ENCODE measurements at regions not wholly inside any gene's neighbourhood (a gene's known extent, or its start where the extent isn't known, plus 50 kb on each side); places are given as distances from the start of the nearest gene placed in this dataset.
"Not testable (repeated sequence)": the region's sequence is repeated elsewhere in the genome, so short reads cannot be mapped to it uniquely, and the experiment has no call there.

DNA sequence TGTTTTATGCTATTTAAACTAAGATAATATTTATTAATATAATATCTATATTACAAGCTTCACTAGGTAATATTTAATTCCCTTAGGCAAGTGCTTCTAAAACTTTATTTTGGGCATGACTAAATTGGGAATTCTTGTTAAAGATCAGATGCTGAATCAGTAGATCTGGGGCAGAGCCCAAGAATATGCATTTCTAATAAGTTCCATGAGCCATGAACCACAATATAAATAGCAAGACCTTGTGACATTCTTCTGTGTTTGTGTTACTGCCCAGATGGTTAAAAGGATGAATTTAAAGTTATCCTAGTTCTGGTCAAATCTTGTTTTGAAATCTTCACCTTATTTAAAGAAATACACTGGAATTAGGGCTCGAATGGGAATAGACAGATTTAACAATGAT lies 258.4 kb upstream of the CACNA2D1 start:
- no peak for DNase-seq

DNA sequence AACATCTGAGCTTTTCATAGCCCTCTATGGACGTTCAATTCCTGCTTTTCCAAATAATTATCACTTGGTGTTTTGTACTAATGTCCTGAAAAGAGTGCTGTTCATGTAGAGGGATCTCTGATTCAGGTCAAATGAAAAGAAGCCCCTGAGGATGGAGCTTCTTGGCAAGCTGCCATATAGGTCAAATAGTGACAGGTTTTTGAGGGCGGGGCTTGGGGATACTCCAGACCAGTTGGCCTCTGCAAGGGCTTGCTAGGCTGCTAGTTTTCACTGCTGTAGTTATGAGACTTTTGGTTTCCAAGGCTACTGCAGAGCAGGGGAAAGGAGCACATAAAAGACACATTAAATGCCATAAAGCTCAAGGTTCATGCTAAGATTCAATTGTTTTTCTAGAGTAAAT lies 257.2 kb upstream of the CACNA2D1 start:
- no peak for DNase-seq

DNA sequence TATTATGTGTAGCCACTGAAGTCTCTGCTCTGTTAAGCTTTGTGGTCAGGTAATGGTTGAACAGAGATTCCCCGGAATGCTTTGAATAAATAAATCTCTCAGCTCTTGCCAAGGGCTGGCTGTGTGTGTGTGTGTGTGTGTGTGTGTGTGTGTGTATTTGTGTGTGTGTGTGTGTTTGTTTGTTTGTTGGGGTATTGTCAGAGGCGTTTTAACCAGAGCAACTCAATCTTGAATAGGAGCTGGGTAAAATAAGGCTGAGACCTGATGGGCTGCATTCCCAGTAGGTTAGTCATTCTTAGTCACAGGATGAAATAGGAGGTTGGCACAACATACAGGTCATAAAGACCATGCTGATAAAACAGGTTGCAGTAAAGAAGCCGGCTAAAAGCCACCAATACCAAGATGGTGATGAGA lies 256.2 kb upstream of the CACNA2D1 start:
- DNase-seq = no peak

DNA sequence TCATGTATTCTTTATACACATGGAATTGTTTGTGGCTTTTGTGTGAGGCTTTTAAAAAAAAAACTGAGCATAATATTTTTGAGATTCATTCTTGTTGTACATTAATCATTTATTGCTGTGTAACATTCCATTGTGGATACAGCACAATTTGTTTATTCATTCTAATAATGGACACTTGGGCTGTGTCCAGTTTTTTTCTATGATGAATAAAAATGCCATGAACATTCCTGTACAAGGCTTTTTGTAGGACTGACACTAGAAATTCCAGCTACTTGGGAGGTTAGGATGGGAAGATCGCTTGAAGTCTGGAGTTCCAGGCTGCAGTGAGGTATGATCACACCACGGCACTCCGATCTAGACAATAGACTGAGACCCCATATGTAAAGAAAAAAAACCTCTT lies 254.3 kb upstream of the CACNA2D1 start:
- DNase-seq = no peak

DNA sequence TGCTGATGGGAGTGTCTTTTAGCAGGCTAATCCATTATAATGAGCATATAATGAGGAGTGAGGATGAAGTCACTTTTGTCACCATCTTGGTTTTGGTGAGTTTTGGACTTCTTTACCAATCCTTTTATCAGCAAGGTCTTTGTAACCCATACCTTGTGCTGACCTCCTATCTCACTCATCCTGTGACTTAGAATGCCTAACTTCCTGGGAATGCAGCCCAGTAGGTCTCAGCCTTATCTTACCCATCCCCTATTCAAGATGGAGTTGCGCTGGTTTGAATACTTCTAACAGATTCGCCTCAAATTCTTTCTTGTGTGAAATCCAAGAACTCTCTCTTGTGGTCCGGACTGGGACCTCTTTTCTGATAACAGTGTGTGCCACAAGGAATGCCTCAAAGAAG lies 253.1 kb upstream of the CACNA2D1 start:
- no peak for DNase-seq

DNA sequence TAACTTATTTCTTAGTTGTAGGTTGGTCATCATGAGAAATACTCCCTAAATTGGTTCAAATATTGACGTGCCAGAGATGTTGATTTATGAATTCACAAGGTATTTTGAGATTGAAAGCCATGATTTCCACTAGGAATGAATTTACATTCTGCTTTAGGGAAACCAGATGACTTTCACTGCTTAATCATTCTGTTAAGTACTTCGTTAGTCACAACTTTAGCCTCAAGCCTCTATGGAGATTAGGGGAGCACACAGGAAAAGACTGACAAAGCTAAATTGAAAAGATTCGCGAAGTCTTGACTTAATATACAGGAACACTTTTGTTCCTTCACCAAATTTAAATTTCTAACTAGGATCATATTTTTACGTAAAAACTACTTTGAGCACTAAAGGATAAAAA lies 250.4 kb upstream of the CACNA2D1 start:
- DNase-seq = no peak

DNA sequence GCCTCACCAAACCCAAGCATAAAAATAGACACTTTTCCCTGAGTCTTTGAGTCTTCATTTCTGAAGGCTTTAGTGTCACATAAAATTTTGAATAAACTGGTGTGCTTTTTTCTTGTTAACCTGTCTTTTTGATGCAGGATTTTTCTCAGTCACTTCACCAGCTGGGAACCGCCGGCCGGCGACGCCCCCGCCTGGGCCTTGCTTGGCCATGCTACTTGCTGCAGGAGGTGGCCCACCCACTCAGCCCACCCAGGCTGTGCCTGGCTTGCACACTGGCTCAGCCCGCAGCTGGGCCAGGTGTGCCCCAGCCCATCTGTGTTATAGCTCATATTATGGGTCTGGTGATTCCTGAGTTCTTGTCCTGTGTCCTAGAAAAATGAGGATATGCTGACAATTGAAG lies 247.4 kb upstream of the CACNA2D1 start:
- DNase-seq = no peak

DNA sequence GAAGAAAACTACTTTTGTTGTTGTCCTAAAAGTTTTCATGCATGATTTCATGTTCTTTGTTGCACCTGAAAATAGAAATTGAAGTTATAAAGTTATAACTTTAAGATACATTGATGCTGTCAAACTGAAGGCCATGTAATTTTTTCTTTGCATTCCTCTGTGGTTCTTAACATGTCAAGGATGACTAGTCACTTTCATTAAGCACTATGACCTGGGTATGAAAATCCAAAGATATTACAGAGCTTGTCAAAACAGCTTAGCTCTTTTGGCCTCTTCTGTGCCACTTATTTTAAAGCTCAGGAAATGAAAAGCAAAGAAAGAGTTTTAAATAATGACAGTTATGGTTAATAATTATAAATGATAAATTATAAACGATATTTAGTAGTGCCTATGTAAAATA lies 241.6 kb upstream of the CACNA2D1 start:
- no peak for DNase-seq

DNA sequence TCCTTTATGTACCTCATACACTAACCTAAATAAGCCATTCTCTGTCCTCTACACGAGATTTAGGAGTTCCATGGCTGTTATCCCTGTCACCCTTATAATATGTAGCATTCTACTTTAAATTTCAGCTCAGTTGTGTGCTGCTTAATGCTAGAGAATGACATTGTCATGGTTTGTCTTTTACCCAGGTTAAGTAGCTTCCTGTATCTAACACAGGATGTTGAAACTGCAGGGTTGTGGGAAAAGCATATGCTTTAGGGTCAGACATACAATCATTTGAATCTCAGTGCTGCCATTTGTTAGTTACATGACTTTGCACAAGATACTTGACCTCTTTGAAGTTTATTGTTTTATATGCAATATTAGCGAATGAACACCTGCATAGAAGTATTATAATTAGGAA lies 235.1 kb upstream of the CACNA2D1 start:
- DNase-seq = no peak

DNA sequence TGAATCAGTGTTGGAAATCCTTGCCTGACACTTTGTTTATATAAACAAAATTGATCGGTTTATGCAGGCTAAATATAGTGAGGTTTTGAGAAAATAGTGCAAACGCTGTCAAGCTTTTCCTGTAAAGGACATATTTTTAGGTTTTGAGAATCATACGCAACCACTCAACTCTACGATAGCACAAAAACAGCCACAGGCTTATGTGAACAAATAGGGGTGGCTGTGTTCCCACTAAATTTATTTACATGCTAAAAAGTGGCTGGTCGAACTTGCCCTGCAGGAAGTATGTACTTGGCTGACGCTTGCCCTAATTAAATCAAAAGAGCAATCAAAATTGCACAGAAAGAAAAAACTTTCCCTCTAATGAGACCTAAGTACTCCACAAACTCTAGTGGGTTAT lies 234.7 kb upstream of the CACNA2D1 start:
- no peak for DNase-seq

DNA sequence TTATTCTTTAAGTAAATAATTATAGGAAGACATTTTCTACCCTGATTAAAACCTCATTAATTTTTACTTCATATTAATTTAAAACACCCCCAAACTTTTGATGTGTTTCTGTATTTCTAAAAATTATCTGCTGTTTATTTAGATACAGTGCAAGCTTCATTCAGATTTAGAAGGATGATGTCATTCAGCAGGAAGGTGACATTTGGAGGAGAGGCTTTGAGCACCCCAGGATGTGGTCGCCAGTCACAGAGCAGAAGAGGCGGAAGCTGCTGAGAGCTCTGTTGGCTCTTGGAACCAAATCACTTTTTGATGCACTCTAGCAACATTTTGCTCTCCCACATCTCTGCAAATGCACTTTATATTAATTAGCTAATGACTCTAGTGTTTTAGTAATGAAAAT lies 233.9 kb upstream of the CACNA2D1 start:
- no peak for DNase-seq

DNA sequence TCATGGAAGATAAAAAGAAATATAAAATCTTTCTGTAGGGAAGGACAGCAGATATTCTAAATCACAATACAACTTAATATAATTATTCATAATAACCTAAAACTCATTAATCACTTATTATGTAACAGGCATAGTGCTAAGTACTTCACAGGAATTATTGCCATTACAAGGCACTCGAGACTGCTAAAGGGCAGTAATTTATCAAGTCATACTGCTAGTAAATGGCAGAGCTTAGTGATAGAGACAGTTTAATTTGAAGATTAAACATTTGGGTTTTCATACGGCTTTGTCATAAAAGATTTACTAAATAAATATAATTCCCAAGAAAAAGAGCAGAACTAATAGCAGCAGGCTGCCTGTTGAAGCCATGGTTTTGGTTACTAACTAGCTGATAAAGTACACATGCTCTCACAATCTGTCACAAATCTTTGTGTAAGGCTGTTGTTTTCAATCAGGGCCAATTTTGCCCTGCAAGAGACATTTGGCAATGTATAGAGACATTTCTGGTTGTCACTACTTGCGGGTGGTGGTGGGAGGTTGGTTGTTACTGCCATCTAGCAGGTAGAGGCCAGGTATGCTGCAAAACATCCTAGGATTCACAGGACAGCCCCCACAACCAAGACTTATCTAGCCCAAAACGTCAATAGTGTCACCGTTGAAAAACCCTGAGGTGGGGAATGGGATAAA lies 233.3 kb upstream of the CACNA2D1 start:
- no peak for DNase-seq

DNA sequence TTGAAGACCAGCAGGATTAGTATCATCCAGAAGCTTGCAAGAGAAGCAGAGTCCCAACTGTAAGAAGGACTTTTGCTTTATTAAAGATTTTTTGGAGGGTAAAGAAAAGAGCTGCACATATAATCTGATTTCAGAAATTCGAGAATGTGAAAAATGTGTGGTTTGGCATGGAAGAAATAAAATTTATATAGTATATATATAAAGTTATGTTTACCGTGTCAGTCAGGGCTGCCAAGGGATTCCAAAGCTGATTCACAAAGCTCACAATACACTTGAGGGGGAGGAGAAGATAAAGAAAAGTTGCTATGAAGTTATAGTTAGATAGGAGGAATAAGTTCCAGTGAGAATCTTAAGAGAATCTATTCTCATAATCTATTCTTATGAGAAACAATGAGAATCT lies 231.8 kb upstream of the CACNA2D1 start:
- no peak for DNase-seq

DNA sequence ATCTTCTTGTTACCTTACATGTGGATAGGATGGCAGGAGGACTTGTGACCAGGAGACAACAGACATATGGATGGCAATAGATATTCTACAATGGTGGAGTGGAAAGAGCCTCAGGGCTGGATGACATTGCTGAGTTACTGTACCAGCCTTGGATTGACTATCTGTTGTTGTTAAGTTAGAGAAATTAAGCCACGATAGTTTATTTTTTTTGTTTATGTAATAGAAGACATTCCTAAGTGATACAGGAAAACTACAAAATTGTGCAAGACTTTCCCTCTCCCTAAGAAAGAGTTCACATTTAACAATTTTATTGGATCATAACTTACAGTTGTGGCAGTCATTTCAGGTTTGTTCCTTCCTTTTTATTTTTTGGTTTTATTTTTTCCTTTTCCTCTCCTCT lies 230.7 kb upstream of the CACNA2D1 start:
- no peak for DNase-seq

DNA sequence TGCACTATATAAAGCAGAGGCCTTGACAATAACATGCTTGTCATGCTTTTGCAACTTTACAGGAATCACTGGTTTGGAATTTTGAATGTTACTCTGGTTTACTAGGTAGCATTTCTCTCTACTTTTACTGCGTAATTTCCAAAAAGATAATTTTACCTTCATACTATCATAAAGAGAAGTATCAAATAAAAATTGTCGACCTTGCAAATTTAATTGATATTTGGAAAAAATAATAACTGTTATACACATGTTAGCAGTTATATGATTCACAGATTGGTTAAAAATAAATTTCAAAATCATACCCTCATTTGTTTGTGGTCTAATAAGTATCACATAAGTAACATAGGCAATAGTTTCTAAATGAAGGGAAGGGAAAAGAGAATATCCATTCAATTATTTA lies 228.5 kb upstream of the CACNA2D1 start:
- no peak for DNase-seq

DNA sequence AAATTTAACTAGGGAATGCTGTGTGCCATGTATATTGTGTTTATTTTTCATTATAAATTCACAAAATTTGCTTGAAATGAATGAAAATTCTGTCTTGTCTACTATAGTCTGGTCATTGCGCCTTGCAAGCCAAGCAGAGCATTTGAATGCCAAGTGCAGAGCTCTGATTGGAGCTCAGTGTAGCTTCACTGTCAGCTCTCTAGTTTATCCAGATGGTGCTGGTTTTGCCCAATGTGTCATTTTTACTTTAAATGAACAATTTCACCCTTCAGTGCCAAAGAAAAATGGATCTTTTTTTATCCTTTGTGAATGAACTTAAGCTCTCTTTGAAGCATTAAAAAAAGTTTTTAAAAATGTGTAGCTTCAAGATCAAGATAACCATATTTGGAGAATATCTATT lies 225.6 kb upstream of the CACNA2D1 start:
- no peak for DNase-seq

DNA sequence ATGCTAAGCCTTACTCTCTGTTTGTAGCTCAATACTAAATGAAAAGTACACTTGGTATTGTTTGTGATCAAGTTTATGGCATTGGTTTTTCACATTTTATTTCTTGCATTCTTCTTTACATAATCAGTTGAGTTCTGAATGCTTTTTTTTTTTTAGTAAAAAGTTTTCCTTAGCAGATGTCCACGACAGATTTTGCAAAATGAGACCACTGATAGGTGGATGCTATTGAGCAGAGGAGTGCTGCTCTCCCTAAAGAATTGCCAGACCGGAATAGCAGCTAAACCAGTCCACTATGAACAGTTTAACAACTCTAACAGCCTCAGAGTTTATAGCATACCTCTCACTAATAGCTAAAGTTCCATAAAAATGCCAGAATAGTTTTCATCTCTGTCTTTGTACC lies 225.1 kb upstream of the CACNA2D1 start:
- no peak for DNase-seq

DNA sequence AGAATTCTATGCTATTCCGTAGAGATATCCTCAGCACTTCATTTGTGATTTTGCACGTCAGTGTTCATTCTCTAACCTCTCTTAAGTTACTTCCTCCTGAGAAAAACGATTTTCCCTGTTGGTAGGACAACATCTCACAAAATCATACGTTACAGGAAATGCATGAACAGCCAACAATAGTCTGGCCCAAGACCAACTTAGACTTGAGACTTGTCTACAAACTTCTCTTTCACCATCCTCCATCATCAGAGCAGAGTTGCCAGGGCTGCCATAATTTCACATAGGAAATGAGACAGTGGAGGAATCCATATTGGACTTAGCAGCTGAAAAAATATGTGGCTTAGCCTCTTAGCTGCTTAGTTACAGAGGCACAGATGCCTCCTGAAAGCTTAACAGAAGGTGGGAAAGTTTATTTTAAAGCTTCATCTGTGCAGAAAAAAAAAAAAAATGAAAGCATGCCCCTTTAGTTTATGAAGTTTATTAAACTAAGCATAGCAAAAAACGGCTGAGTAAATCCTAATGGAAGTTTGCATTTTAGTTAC lies 222.5 kb upstream of the CACNA2D1 start:
- DNase-seq = no peak

DNA sequence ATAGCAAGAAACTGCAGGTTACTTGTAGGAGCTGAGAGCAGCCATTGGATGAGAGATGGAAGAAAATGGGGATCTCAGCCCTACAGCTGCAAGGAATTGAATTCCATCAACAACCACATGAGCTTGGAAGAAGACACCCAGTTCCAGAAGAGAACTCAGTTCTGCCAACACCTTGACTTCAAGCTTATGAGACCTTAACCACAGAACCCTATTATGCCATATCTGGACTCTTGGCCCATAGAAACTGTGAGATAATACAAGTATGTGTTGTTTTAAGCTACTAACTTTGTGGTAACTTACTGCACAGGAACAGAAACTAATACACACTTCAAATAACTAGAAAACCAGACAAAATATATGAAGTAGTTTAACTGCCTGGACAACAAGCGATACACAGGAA lies 212.4 kb upstream of the CACNA2D1 start:
- DNase-seq = no peak

DNA sequence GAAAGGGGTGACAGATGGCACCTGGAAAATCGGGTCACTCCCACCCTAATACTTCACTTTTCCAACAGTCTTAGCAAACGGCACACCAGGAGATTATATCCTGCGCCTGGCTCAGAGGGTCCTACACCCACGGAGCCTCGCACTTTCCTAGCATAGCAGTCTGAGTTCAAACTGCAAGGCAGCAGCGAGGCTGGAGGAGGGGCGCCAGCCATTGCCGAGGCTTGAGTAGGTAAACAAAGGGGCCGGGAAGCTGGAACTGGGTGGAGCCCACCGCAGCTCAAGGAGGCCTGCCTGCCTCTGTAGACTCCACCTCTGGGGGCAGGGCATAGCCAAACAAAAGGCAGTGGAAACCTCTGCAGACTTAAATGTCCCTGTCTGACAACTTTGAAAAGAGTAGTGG lies 206.5 kb upstream of the CACNA2D1 start:
- DNase-seq = not testable (repeated sequence)

DNA sequence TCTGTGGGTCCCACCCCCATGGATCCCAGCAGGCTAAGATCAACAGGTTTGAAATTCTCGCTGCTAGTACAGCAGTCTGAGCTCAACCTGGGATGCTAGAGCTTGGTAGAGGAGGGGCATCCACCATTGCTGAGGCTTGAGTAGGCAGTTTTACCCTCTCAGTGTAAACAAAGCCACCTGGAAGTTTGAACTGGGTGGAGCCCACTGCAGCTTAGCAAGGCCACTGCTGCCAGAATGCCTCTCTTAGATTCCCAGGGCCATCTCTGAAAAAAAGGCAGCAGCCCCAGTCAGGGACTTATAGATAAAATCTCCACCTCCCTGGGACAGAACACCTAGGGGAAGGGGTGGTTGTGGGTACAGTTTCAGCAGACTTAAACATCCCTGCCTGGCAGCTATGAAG lies 190.0 kb upstream of the CACNA2D1 start:
- DNase-seq = no peak

DNA sequence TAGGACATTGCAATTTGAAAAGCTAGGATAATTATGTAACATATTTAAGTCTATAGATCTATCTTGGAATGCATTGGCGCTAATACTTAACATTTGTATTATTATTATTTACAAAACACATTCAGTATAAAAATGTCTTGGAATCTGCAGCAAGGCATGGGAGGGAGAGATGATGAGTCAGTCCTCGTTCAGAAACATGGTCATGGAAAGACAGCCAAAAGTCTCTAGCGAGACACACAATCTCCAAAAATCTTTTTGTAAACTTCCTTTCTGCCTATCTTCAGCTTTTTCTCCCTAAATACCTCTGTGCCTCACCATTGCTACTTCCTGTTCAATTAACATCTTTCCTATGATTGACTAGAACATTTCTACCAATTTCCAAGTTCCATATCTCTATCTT lies 188.4 kb upstream of the CACNA2D1 start:
- no peak for DNase-seq

DNA sequence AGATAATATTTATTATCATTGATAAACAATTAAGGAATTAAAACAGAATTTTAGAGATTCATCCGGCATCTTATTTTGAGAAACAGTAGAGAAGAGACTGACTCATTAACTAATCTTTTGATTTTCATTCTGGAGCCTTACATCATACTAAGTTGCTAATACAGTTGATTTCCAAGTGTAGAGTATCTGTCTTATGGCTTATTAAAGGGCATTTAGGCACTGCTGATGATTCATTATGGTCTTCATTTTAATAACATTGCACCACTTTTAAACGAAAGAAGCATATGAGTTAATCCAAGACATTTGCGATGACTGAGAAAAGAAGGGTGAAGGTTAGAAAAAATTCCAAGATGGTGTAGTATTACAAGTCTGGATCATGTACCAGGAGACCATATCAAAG lies 186.0 kb upstream of the CACNA2D1 start:
- DNase-seq = no peak

DNA sequence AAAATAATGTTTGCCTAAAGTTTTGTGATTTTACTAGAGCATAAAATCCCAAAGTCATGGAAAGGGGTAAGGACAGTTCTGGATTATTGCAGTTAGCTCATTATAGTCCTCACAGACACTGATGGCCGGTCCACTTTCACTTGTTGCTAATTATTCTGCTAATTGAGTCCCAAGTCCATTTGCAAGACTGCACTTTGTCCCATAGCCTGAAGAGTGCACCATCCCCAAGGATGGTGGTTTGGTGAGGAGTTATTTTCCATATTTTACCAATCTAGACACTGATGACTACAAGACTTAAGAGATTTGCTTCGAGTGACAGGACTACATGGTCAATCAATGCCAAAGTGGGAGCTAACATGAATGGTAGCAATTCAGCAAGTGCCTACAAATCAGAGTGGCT lies 181.8 kb upstream of the CACNA2D1 start:
- DNase-seq = no peak

DNA sequence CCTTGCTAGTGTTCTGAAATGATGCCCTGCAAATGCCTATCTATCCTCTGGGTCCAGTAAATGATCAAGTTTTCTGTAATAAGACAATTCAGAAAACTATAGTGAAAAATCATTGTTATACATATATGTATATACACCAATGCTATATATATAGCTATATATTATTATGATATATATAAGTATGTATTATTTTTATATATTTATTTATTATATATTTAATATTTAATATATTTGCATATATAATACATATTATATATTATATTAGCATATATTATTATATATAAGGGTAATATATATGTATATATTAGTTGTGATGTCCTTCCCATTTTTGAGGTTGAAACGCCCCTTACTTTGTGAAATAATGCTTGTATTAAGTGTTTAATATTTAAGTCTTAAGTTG lies 181.4 kb upstream of the CACNA2D1 start:
- DNase-seq = no peak
